K562 (cell line): ENCODE measurements at regions not wholly inside any gene's neighbourhood (a gene's known extent, or its start where the extent isn't known, plus 50 kb on each side); places are given as distances from the start of the nearest gene placed in this dataset.

Experiments used
- ATAC-seq: fragments of 200-7000 bp; cut with Tn5 transposase; 3 replicates; pipeline ENCODE4 v1.9.1; 2020; ENCODE audit warnings: moderate library complexity
- BruUV-seq: library from RNA; stranded (reverse); fragments of 400-500 nt; replicated peaks from 2 replicates; lab custom pipeline; 2021; lab: Mats Ljungman, UMichigan
- CTCF ChIA-PET: fragments of 300-600 bp; formaldehyde crosslinking; extraction: SDS; loops from one replicate; lab custom pipeline; 2021; ENCODE audit warnings: low intra/inter-chr PET ratio; lab: Yijun Ruan, JAX
- POLR2A ChIA-PET: fragments of 300-600, 350-650 bp; sonication (Branson Sonifier 250); formaldehyde crosslinking; extraction: SDS; loops from one replicate; lab custom pipeline; 2021; ENCODE audit warnings: antibody characterized with exemption, inconsistent platforms; lab: Yijun Ruan, JAX
- DNase-seq, 4 experiments: peaks; one replicate each; pipeline versions ENCODE4 v3.0.0 to v3.0.0-alpha.2; 2011 to 2018; ENCODE audit warnings: low spot score in 3 of 4, mixed read lengths in 3 of 4; ENCODE audit errors: extremely low read depth in 1 of 4
- FAIRE-seq: peaks from 2 replicates; lab custom pipeline; 2011; peaks lifted over from hg19 to GRCh38; lab: Jason Lieb, UNC
- H2AFZ ChIP-seq: 2 replicates; pipeline ENCODE4 v1.6.0; 2011; ENCODE audit warnings: low read depth, low read length, control low read depth, inconsistent platforms
- H3K27ac ChIP-seq: fragments of 200-600 bp; 3 replicates; pipeline ENCODE4 v1.8.0; 2011; ENCODE audit warnings: low read depth, mild to moderate bottlenecking, control low read depth, inconsistent platforms, low read length, moderate library complexity, mixed read lengths; ENCODE audit errors: extremely low read depth
- H3K27me3 ChIP-seq, 2 experiments: fragments of 300-600 bp in 1 of 2; 2 replicates in 1 of 2; 3 replicates in 1 of 2; pipeline versions ENCODE4 v1.6.0 to v1.8.0; 2011; ENCODE audit warnings: inconsistent platforms in 2 of 2, low read length in 2 of 2, mild to moderate bottlenecking in 1 of 2, mixed read lengths in 1 of 2, moderate library complexity in 1 of 2; ENCODE audit not compliant: control insufficient read depth in 2 of 2, insufficient read depth in 2 of 2
- H3K36me3 ChIP-seq: fragments of 300-600 bp; 3 replicates; pipeline ENCODE4 v1.8.0; 2011; ENCODE audit warnings: mild to moderate bottlenecking, low read length, inconsistent platforms; ENCODE audit not compliant: control insufficient read depth, insufficient read depth
- H3K4me1 ChIP-seq, 2 experiments: fragments of 200-600 bp in 1 of 2; replicated peaks in 1 of 2; 2 replicates in 1 of 2; 3 replicates in 1 of 2; pipeline versions ENCODE4 v1.5.1 to v1.8.0; 2011; ENCODE audit warnings: inconsistent platforms in 2 of 2, low read length in 2 of 2, mild to moderate bottlenecking in 1 of 2, mixed read lengths in 1 of 2, moderate library complexity in 1 of 2; ENCODE audit not compliant: control insufficient read depth in 2 of 2, insufficient read depth in 2 of 2
- H3K4me2 ChIP-seq: 2 replicates; pipeline ENCODE4 v1.6.1; 2011; ENCODE audit warnings: low read length, control low read depth, inconsistent platforms, mixed read lengths; ENCODE audit not compliant: insufficient read depth
- H3K4me3 ChIP-seq: fragments of 200-600 bp; sonication (generic), shearing (Covaris generic); 2 replicates; pipeline ENCODE4 v1.5.1; 2016; ENCODE audit warnings: control low read depth, inconsistent platforms
- H3K79me2 ChIP-seq: fragments of 200-600 bp; 3 replicates; pipeline ENCODE4 v1.8.0; 2011; ENCODE audit warnings: low read length, inconsistent platforms; ENCODE audit not compliant: control insufficient read depth, insufficient read depth
- H3K9ac ChIP-seq, 2 experiments: 2 replicates each; pipeline versions ENCODE4 v1.6.0 to v1.6.1; 2011; ENCODE audit warnings: low read depth in 2 of 2, low read length in 2 of 2, control low read depth in 1 of 2, inconsistent platforms in 1 of 2, mild to moderate bottlenecking in 1 of 2, mixed read lengths in 1 of 2; ENCODE audit not compliant: insufficient read depth in 1 of 2
- H3K9me1 ChIP-seq: one replicate; pipeline ENCODE4 v1.6.0; 2011; ENCODE audit warnings: inconsistent platforms, mild to moderate bottlenecking, low read length, moderate library complexity; ENCODE audit not compliant: control insufficient read depth, insufficient read depth
- H3K9me3 ChIP-seq: replicated peaks from 2 replicates; pipeline ENCODE4 v1.5.1; 2011; ENCODE audit warnings: low read depth, low read length, inconsistent platforms; ENCODE audit not compliant: control insufficient read depth, insufficient read depth
- H4K20me1 ChIP-seq: replicated peaks from 2 replicates; pipeline ENCODE4 v1.6.1; 2011; ENCODE audit warnings: low read length, inconsistent platforms, mixed read lengths; ENCODE audit not compliant: control insufficient read depth, insufficient read depth
- MXI1 ChIP-seq: IDR thresholded peaks from 2 replicates; pipeline ENCODE4 v1.6.1; 2011; ENCODE audit warnings: low read depth, mild to moderate bottlenecking, improper control_type of control experiment, low read length
- NFE2 ChIP-seq: IDR thresholded peaks from 2 replicates; pipeline ENCODE4 v1.6.1; 2014; ENCODE audit warnings: antibody characterized with exemption, low read depth
- OTX1 ChIP-seq: fragments of 450-650 bp; formaldehyde crosslinking; IDR thresholded peaks from 2 replicates; pipeline ENCODE4 v1.4.0; 2022; ENCODE audit warnings: mild to moderate bottlenecking
- SP2 ChIP-seq: IDR thresholded peaks from 2 replicates; pipeline ENCODE4 v1.6.1; 2011; ENCODE audit warnings: mild to moderate bottlenecking, low read depth, low read length, moderate library complexity; ENCODE audit not compliant: poor library complexity, severe bottlenecking; ENCODE audit errors: extremely low read depth
- U2AF2 ChIP-seq: fragments of 200-400 bp; formaldehyde crosslinking; optimal IDR thresholded peaks from 2 replicates; pipeline ENCODE3; 2017; ENCODE audit warnings: low read depth, mild to moderate bottlenecking, low read length
- ZNF3 ChIP-seq: fragments of 250-450 bp; sonication (Bioruptor Pico); IDR thresholded peaks from 2 replicates; pipeline ENCODE4 v1.5.0; 2021; ENCODE audit warnings: mild to moderate bottlenecking, moderate library complexity
- ZNF586 ChIP-seq: fragments of 450-650 bp; formaldehyde crosslinking; conservative IDR thresholded peaks from 2 replicates; pipeline ENCODE4 v1.4.0; 2020; ENCODE audit warnings: mild to moderate bottlenecking, moderate library complexity
- whole genome bisulfite sequencing: fragments of 100-300 bp; shearing (Covaris generic); methylation state at CpG from one replicate; pipeline ENCODE4 v1.1.6; 2016; ENCODE audit warnings: low coverage, mixed read lengths; ENCODE audit not compliant: insufficient coverage; ENCODE audit errors: missing lambda C conversion rate; 5-methylcytosine and 5-hydroxymethylcytosine counted together
- in situ Hi-C: fragments of 300-500 bp; cut with MboI; formaldehyde crosslinking; loops from 4 replicates; pipeline ENCODE4 v1.15.0; 2018; ENCODE audit warnings: inconsistent platforms, mixed read lengths
- intact Hi-C: fragments of 100-400 bp; cut with micrococcal nuclease; formaldehyde crosslinking; loops from 2 replicates; pipeline ENCODE4 v1.14.2; 2022
- TF ChIP-seq, protein P1 (sequence below), 2 experiments: fragments of 450-650 bp in 1 of 2; sonication (generic) in 1 of 2; formaldehyde crosslinking in 1 of 2; IDR thresholded peaks in 1 of 2; conservative IDR thresholded peaks in 1 of 2; 2 replicates each; pipeline versions ENCODE4 v1.6.1 to v1.8.1; 2016 to 2023; ENCODE audit warnings: mild to moderate bottlenecking in 2 of 2, moderate library complexity in 2 of 2, inconsistent platforms in 1 of 2, missing genetic modification reagents in 1 of 2
- TF ChIP-seq, protein P2 (sequence below): fragments of 450-650 bp; IDR thresholded peaks from 2 replicates; pipeline ENCODE4 v1.6.1; 2016; ENCODE audit warnings: borderline replicate concordance
- TF ChIP-seq, protein P3 (sequence below), 2 experiments: fragments of 200-800 bp in 1 of 2; sonication (Bioruptor generic) in 1 of 2; sonication (generic) in 1 of 2; formaldehyde crosslinking in 1 of 2; IDR thresholded peaks in 1 of 2; conservative IDR thresholded peaks in 1 of 2; 2 replicates each; pipeline versions ENCODE4 v1.5.0 to v1.6.1; 2016 to 2020; ENCODE audit warnings: missing compliant biosample characterization in 1 of 2, missing genetic modification characterization in 1 of 2, missing genetic modification reagents in 1 of 2

DNA sequence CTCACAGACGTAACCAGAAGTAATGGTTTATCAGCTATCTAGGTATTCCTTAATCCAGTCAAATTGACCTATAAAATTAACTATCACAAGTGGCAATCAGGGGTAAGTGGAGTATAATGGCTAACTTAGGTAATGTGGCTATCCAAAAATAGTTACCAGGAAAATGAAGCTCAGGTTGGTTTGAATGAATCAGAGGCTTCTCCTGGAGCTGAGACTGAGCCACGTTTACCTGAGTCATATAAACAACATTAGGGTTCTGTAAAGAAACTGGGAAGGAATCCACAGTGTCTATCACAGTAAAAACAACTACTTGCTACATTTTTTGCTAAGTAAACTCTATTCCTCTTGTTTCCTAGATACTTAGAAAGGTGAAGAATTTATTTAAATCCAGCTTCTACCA is 236.0 kb upstream of the SPHKAP start:
- no peaks in the 10 kb centered on the region for H3K4me1 ChIP-seq
- 0% methylated on average over 2 of the region's 2 CpGs for WGBS
- no peak for ATAC-seq
- no peaks in the 10 kb centered on the region for H3K27me3 ChIP-seq
- intact Hi-C loops (no loop called here), in situ Hi-C loops (no loop called here)
- peaks cover under 1% of the 10 kb centered on the region; the same call in 1 of the 2 replicates for H3K9me3 ChIP-seq
- H2AFZ ChIP-seq = no peak overlapping the region
- no peak overlapping the region for H3K27ac ChIP-seq
- no peak overlapping the region for H3K4me2 ChIP-seq
- no peaks in the 10 kb centered on the region for H3K79me2 ChIP-seq
- H3K9me1 ChIP-seq = no peaks in the 10 kb centered on the region
- DNase-seq = no peak
- TF ChIP-seq ZNF586 (no peak), OTX1 (no peak), ZNF3 (CRISPR knock-in tag) (no peak), NFE2 (no peak), MXI1 (no peak)
- TF ChIP-seq, protein P1, sequence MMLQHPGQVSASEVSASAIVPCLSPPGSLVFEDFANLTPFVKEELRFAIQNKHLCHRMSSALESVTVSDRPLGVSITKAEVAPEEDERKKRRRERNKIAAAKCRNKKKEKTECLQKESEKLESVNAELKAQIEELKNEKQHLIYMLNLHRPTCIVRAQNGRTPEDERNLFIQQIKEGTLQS (IDR thresholded peaks at IDR 0.05) = no peak
- TF ChIP-seq, protein P1 (CRISPR knock-in tag; conservative IDR thresholded peaks at IDR 0.05) = no peak
- TF ChIP-seq, all 486 proteins: peak for 0
- Histone ChIP-seq H3K4me3 (no peak overlapping the region), H3K9ac (no peak overlapping the region), H3K36me3 (no peaks in the 10 kb centered on the region), H4K20me1 (no peaks in the 10 kb centered on the region)
- no peak for FAIRE-seq
- no TSS peak for BruUV-seq
- POLR2A ChIA-PET = no interaction called here
- CTCF ChIA-PET = no interaction called here

DNA sequence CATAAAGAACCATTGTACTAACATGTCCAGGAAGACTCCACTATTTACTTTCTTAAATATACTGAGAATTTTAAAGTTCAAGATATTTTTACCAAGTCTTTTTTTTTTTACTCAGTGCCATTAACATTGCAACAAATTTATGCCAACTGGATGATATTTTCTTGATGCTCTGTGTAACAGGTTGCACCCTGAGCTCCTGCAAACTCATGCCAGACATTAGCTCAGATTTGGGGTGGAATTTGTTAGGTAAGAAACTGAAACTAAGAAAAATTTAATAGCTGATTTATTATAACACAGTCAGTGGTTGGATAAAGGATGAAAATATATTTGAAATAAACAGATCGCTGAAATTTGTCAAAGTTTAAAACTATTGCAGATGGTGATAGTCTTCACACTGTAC is 228.6 kb upstream of the SPHKAP start:
- DNase-seq = no peak
- Histone ChIP-seq H3K36me3 (no peaks in the 10 kb centered on the region), H3K79me2 (no peaks in the 10 kb centered on the region), H3K4me1 (no peaks in the 10 kb centered on the region), H3K9ac (no peak overlapping the region), H3K4me3 (no peak overlapping the region), H3K27ac (no peak overlapping the region), H2AFZ (no peak overlapping the region), H3K9me3 (0 out of 2 replicates have a peak, but pooled peaks cover 1% of the 10 kb centered on the region), H4K20me1 (no peaks in the 10 kb centered on the region), H3K27me3 (no peaks in the 10 kb centered on the region), H3K9me1 (no peaks in the 10 kb centered on the region), H3K4me2 (no peak overlapping the region)
- ATAC-seq = no peak
- in situ Hi-C loops = no loop called here
- intact Hi-C loops = no loop called here
- BruUV-seq = no TSS peak
- CTCF ChIA-PET = no interaction called here
- WGBS = 20% methylated on average over 1 of the region's 1 CpG
- no peak for FAIRE-seq
- POLR2A ChIA-PET = no interaction called here
- TF ChIP-seq, protein P2, sequence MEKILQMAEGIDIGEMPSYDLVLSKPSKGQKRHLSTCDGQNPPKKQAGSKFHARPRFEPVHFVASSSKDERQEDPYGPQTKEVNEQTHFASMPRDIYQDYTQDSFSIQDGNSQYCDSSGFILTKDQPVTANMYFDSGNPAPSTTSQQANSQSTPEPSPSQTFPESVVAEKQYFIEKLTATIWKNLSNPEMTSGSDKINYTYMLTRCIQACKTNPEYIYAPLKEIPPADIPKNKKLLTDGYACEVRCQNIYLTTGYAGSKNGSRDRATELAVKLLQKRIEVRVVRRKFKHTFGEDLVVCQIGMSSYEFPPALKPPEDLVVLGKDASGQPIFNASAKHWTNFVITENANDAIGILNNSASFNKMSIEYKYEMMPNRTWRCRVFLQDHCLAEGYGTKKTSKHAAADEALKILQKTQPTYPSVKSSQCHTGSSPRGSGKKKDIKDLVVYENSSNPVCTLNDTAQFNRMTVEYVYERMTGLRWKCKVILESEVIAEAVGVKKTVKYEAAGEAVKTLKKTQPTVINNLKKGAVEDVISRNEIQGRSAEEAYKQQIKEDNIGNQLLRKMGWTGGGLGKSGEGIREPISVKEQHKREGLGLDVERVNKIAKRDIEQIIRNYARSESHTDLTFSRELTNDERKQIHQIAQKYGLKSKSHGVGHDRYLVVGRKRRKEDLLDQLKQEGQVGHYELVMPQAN = no peak
- TF ChIP-seq, protein P3, sequence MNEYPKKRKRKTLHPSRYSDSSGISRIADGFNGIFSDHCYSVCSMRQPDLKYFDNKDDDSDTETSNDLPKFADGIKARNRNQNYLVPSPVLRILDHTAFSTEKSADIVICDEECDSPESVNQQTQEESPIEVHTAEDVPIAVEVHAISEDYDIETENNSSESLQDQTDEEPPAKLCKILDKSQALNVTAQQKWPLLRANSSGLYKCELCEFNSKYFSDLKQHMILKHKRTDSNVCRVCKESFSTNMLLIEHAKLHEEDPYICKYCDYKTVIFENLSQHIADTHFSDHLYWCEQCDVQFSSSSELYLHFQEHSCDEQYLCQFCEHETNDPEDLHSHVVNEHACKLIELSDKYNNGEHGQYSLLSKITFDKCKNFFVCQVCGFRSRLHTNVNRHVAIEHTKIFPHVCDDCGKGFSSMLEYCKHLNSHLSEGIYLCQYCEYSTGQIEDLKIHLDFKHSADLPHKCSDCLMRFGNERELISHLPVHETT (CRISPR knock-in tag; conservative IDR thresholded peaks at IDR 0.05 in 1 of 2, IDR thresholded peaks at IDR 0.05 in 1 of 2) = no peak
- TF ChIP-seq U2AF2 (no peak), SP2 (no peak)
